OCI-LY3 (cell line): ENCODE measurements at regions not wholly inside any gene's neighbourhood (a gene's known extent, or its start where the extent isn't known, plus 50 kb on each side); places are given as distances from the start of the nearest gene placed in this dataset.

Experiments
- EZH2phosphoT487 ChIP-seq: fragments of 200-600 bp; shearing (Covaris generic); IDR thresholded peaks from 2 replicates; pipeline ENCODE4 v1.6.1; 2018; ENCODE audit warnings: antibody characterized with exemption, mixed run types, low read depth
- TF ChIP-seq, protein P1 (sequence below): fragments of 200-600, 300-600 bp; sonication (generic); IDR thresholded peaks from 2 replicates; pipeline ENCODE4 v1.5.1; 2014; ENCODE audit warnings: antibody characterized with exemption, low read length, low read depth

DNA sequence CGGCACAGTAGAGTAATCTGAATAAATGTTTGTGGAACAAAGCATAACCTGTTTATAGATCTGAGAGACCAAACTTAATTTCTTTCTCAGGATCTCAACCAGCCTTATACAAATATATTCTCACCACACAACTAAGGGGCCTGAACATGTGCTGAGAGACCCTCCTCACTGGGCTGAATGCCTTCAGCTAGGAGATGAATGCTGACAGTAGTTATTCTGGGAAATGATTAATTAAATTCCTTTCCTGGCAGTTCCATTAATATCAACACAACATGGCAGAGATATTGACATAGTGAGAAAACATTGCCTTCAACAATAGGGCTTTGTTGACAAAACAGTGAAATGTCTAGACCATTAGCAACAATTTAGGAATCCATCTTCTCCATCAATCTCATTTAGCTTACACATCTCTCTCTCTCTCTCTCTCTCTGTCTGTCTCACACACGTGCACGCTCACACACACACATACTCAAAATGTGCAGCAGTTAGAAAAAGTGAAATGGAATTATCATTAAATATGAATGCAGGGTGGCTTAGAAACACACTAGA, 780.8 kb upstream of the CDH8 start:
- TF ChIP-seq, protein P1, sequence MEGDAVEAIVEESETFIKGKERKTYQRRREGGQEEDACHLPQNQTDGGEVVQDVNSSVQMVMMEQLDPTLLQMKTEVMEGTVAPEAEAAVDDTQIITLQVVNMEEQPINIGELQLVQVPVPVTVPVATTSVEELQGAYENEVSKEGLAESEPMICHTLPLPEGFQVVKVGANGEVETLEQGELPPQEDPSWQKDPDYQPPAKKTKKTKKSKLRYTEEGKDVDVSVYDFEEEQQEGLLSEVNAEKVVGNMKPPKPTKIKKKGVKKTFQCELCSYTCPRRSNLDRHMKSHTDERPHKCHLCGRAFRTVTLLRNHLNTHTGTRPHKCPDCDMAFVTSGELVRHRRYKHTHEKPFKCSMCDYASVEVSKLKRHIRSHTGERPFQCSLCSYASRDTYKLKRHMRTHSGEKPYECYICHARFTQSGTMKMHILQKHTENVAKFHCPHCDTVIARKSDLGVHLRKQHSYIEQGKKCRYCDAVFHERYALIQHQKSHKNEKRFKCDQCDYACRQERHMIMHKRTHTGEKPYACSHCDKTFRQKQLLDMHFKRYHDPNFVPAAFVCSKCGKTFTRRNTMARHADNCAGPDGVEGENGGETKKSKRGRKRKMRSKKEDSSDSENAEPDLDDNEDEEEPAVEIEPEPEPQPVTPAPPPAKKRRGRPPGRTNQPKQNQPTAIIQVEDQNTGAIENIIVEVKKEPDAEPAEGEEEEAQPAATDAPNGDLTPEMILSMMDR, result no peak
- TF ChIP-seq EZH2phosphoT487, result no peak
